ENCODE measurements at regions not wholly inside any gene's neighbourhood (a gene's known extent, or its start where the extent isn't known, plus 50 kb on each side); places are given as distances from the start of the nearest gene placed in this dataset.

DNA sequence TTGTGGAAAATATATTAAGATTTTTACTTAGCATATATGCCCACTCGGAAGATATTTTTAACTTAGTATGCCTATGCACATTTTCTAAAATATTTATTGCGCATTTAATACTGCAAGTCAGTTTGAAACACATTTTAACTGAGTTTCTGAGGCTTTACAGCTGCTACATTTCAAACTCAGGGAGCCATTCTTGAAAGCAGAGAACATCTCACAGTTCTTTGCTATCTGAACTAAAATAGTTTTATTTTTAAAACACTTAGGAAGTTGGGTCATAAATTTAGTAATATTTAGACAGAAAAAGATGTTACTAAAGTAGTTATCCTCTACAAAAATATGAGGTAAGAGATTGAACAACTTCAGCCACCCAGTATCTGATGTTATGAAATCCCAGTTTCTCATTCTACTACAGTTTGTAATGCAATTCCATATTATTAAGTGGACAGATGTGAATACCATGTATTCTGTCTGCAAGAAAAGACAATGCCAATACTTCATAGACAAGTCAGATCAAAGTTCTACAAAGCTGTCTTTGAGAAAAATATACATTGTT, 409.9 kb upstream of the EDIL3 start:
- ChIA-PET POLR2A (no interaction called here), CTCF (no interaction called here)
- TF ChIP-seq L3MBTL2 (conservative IDR thresholded peaks at IDR 0.05) (no peak), FOXA1 (IDR thresholded peaks at IDR 0.05) (no peak), LEF1 (IDR thresholded peaks at IDR 0.05; ENCODE audit: borderline replicate concordance) (no peak), NFRKB (IDR thresholded peaks at IDR 0.05) (no peak), SUZ12 (IDR thresholded peaks at IDR 0.05) (no peak), BHLHE40 (IDR thresholded peaks at IDR 0.05; ENCODE audit: borderline replicate concordance) (no peak), HDGF (IDR thresholded peaks at IDR 0.05; ENCODE audit: borderline replicate concordance) (no peak), FOXM1 (IDR thresholded peaks at IDR 0.05; ENCODE audit: borderline replicate concordance) (no peak), ELF4 (IDR thresholded peaks at IDR 0.05) (no peak), SP1 (IDR thresholded peaks at IDR 0.05) (no peak), TARDBP (IDR thresholded peaks at IDR 0.05) (no peak), FOXK2 (IDR thresholded peaks at IDR 0.05) (no peak), CTBP1 (IDR thresholded peaks at IDR 0.05; ENCODE audit: borderline replicate concordance) (no peak), ZNF384 (IDR thresholded peaks at IDR 0.05) (no peak), ARNT (IDR thresholded peaks at IDR 0.05) (no peak)
- TF ChIP-seq, protein P1, sequence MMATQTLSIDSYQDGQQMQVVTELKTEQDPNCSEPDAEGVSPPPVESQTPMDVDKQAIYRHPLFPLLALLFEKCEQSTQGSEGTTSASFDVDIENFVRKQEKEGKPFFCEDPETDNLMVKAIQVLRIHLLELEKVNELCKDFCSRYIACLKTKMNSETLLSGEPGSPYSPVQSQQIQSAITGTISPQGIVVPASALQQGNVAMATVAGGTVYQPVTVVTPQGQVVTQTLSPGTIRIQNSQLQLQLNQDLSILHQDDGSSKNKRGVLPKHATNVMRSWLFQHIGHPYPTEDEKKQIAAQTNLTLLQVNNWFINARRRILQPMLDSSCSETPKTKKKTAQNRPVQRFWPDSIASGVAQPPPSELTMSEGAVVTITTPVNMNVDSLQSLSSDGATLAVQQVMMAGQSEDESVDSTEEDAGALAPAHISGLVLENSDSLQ (IDR thresholded peaks at IDR 0.05): no peak

DNA sequence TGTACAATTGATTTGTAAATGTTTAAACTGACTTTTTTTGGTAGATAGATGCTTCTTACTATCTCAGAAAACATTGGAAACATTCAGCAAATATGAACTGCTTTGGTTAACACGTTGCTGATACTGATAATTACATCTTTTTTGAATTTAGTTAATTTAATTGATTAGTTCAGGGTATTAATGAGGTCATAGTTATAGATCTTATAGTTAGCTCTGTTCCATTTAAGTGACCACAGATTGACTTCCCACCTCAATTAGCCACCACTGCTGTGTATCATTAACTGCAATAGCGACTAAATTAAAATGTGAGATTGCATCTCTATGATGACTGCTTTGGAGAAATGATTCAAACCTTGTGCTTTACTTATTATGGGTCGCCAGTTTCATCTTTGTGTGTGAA, 407.1 kb upstream of the EDIL3 start:
- ChIA-PET CTCF (no interaction called here), POLR2A (no interaction called here)
- TF ChIP-seq CTBP1 (IDR thresholded peaks at IDR 0.05; ENCODE audit: borderline replicate concordance) (no peak), BHLHE40 (IDR thresholded peaks at IDR 0.05; ENCODE audit: borderline replicate concordance) (no peak), NFRKB (IDR thresholded peaks at IDR 0.05) (no peak), HDGF (IDR thresholded peaks at IDR 0.05; ENCODE audit: borderline replicate concordance) (no peak), L3MBTL2 (conservative IDR thresholded peaks at IDR 0.05) (no peak), FOXK2 (IDR thresholded peaks at IDR 0.05) (no peak), LEF1 (IDR thresholded peaks at IDR 0.05; ENCODE audit: borderline replicate concordance) (no peak), ARNT (IDR thresholded peaks at IDR 0.05) (no peak), FOXM1 (IDR thresholded peaks at IDR 0.05; ENCODE audit: borderline replicate concordance) (no peak), SUZ12 (IDR thresholded peaks at IDR 0.05) (no peak), FOXA1 (IDR thresholded peaks at IDR 0.05) (no peak), ELF4 (IDR thresholded peaks at IDR 0.05) (no peak), ZNF384 (IDR thresholded peaks at IDR 0.05) (no peak), TARDBP (IDR thresholded peaks at IDR 0.05) (no peak), SP1 (IDR thresholded peaks at IDR 0.05) (no peak)
- TF ChIP-seq, protein P1 (IDR thresholded peaks at IDR 0.05): no peak
- DNase-seq (ENCODE audit: extremely low spot score): no peak

More for the DNA sequence above, 409.9 kb upstream of the EDIL3 start:
- DNase-seq (ENCODE audit: extremely low spot score): no peak

DNA sequence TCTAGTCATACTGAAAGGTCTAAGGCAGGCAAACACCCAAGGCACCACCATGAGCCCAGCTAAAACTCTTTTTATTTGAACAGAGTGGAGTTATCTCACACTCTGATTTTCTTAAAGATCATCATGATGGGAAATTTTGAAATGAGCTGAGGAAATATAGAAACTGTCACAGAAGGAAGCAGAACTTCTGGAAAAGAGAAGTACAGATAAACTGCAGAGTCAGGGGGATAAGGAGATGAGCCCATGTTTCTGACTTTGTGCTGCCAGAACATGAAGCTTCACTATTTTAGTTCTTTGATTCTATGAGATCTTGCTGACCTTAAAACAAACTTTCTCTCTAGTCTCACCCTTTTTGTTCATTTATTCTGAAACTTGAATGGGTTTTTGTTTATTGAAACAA, 406.5 kb upstream of the EDIL3 start:
- TF ChIP-seq ZNF384 (IDR thresholded peaks at IDR 0.05) (no peak), SUZ12 (IDR thresholded peaks at IDR 0.05) (no peak), ELF4 (IDR thresholded peaks at IDR 0.05) (no peak), FOXM1 (IDR thresholded peaks at IDR 0.05; ENCODE audit: borderline replicate concordance) (no peak), L3MBTL2 (conservative IDR thresholded peaks at IDR 0.05) (no peak), CTBP1 (IDR thresholded peaks at IDR 0.05; ENCODE audit: borderline replicate concordance) (no peak), FOXA1 (IDR thresholded peaks at IDR 0.05) (no peak), SP1 (IDR thresholded peaks at IDR 0.05) (no peak), NFRKB (IDR thresholded peaks at IDR 0.05) (no peak), LEF1 (IDR thresholded peaks at IDR 0.05; ENCODE audit: borderline replicate concordance) (no peak), FOXK2 (IDR thresholded peaks at IDR 0.05) (no peak)
- CTCF ChIA-PET: no interaction called here
- POLR2A ChIA-PET: no interaction called here
- no peak for DNase-seq (ENCODE audit: extremely low spot score)

DNA sequence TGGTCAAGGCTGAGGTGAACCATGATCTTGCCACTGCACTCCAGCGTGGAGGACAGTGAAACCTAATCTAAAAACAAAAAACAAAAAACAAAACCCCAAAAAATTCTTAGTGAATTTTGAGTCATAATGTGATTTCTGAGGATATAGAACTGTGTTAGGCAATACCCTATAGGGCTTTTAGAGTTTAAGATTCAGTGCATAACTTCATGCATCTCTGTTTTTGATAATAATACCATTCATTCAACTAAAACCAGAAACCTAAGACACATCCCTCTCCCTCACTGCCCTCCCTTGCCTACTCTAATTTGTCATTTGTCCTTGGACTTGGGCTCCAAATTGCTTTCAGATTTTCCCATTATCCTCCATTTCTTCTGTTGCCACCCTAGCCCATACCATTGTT, 405.7 kb upstream of the EDIL3 start:
- TF ChIP-seq HDGF (IDR thresholded peaks at IDR 0.05; ENCODE audit: borderline replicate concordance) (no peak), ARNT (IDR thresholded peaks at IDR 0.05) (no peak), FOXK2 (IDR thresholded peaks at IDR 0.05) (no peak), SP1 (IDR thresholded peaks at IDR 0.05) (no peak), BHLHE40 (IDR thresholded peaks at IDR 0.05; ENCODE audit: borderline replicate concordance) (no peak), SUZ12 (IDR thresholded peaks at IDR 0.05) (no peak), LEF1 (IDR thresholded peaks at IDR 0.05; ENCODE audit: borderline replicate concordance) (no peak), ELF4 (IDR thresholded peaks at IDR 0.05) (no peak), TARDBP (IDR thresholded peaks at IDR 0.05) (no peak), L3MBTL2 (conservative IDR thresholded peaks at IDR 0.05) (no peak)
- CTCF ChIA-PET: no interaction called here
- DNase-seq (ENCODE audit: extremely low spot score): no peak
- POLR2A ChIA-PET: no interaction called here

DNA sequence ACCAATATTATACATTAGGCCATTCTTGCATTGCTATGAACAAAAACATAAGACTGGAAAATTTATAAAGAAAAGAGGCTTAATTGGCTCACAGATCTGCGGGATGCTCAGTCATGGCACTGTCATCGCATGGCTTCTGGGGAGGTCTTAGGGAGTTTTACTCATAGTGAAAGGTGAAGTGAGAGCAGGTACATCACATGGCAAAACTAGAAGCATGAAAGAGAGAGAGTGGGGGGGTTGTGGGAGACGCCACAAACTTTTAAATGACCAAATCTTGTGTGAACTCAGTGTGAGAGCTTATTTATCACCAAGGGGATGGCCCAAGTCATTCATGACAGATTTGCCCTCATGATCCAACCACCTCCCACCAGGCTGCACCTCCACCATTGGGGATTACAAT, 398.3 kb upstream of the EDIL3 start:
- ChIA-PET CTCF (no interaction called here), POLR2A (no interaction called here)
- no peak for TF ChIP-seq HDGF (IDR thresholded peaks at IDR 0.05; ENCODE audit: borderline replicate concordance)
- no peak for TF ChIP-seq FOXM1 (IDR thresholded peaks at IDR 0.05; ENCODE audit: borderline replicate concordance)
- TF ChIP-seq NFRKB (IDR thresholded peaks at IDR 0.05): no peak
- TF ChIP-seq SUZ12 (IDR thresholded peaks at IDR 0.05): no peak
- no peak for TF ChIP-seq BHLHE40 (IDR thresholded peaks at IDR 0.05; ENCODE audit: borderline replicate concordance)
- no peak for TF ChIP-seq SP1 (IDR thresholded peaks at IDR 0.05)
- TF ChIP-seq FOXK2 (IDR thresholded peaks at IDR 0.05): no peak
- TF ChIP-seq L3MBTL2 (conservative IDR thresholded peaks at IDR 0.05): no peak
- no peak for TF ChIP-seq ARNT (IDR thresholded peaks at IDR 0.05)
- DNase-seq (ENCODE audit: extremely low spot score): no peak

DNA sequence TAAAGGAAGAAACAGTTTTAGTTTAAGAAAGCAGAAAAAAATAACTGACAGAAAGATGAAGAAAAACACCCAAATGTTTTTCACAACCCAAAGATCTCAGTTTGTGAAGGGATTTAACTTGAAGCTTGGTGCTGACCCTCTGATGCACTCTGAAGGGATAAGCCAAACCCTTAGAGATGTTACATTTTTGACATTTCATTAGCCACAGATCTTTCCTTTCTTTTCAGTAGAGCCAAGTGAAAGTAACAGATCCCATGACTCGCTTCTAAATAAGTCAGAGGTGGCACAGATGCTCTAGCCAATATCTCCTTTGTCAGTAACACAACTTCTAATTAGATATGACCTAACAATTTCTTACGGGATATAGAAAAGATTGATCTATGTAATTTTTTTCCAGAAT, 394.5 kb upstream of the EDIL3 start:
- ChIA-PET POLR2A (no interaction called here), CTCF (no interaction called here)
- no peak for DNase-seq (ENCODE audit: extremely low spot score)
- TF ChIP-seq BHLHE40 (IDR thresholded peaks at IDR 0.05; ENCODE audit: borderline replicate concordance): no peak
- TF ChIP-seq TARDBP (IDR thresholded peaks at IDR 0.05): no peak
- TF ChIP-seq LEF1 (IDR thresholded peaks at IDR 0.05; ENCODE audit: borderline replicate concordance): no peak

DNA sequence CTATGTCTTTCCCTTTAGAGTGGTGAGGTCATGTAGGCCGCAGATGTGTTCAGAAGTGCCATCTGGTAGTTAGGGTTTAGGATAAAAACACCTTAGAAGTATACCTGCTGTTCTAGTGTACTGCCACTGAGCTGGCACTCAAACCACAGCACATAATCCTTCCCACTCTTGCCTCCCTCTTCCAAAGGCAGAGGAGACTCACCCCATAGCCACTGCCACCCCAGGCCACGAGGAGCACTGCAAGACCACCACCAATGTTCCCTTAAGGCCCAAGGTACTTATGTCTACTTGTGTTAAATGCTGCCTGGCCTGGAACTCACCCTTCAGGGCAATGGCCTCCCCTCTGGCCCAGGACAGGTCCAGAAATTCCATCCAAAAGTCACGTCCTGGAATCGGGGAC, 379.5 kb upstream of the EDIL3 start:
- ChIA-PET CTCF (no interaction called here), POLR2A (no interaction called here)
- no peak for TF ChIP-seq BHLHE40 (IDR thresholded peaks at IDR 0.05; ENCODE audit: borderline replicate concordance)
- no peak for TF ChIP-seq FOXK2 (IDR thresholded peaks at IDR 0.05)
- no peak for TF ChIP-seq FOXA1 (IDR thresholded peaks at IDR 0.05)
- TF ChIP-seq ARNT (IDR thresholded peaks at IDR 0.05): no peak
- TF ChIP-seq ZNF384 (IDR thresholded peaks at IDR 0.05): no peak
- no peak for TF ChIP-seq ELF4 (IDR thresholded peaks at IDR 0.05)
- no peak for TF ChIP-seq HDGF (IDR thresholded peaks at IDR 0.05; ENCODE audit: borderline replicate concordance)
- no peak for TF ChIP-seq SP1 (IDR thresholded peaks at IDR 0.05)
- DNase-seq (ENCODE audit: extremely low spot score): no peak
